Activated T-cell treated with anti-CD3 and anti-CD28 coated beads, Interleukin-2, amount 50 U/mL, for 4 hours (primary cell): ENCODE measurements at regions not wholly inside any gene's neighbourhood (a gene's known extent, or its start where the extent isn't known, plus 50 kb on each side); places are given as distances from the start of the nearest gene placed in this dataset.

ENCODE experiments used
- ATAC-seq, 2 donors: fragments of 200-7000 bp; cut with Tn5 transposase; one replicate each; pipeline ENCODE4 v1.10.0; 2021
- DNase-seq: peaks from one replicate; pipeline ENCODE4 v3.0.0-alpha.2; 2020
- H3K27me3 Mint-ChIP-seq: one replicate; pipeline ENCODE4 v1.8.0; 2021; ENCODE audit warnings: low read depth, mixed read lengths
- H3K36me3 Mint-ChIP-seq: one replicate; pipeline ENCODE4 v1.8.0; 2022; ENCODE audit warnings: mixed read lengths; ENCODE audit not compliant: insufficient read depth
- H3K4me1 Mint-ChIP-seq: one replicate; pipeline ENCODE4 v1.8.0; 2021; ENCODE audit warnings: low read depth, mixed read lengths
- H3K4me3 Mint-ChIP-seq: one replicate; pipeline ENCODE4 v1.8.0; 2021; ENCODE audit warnings: mild to moderate bottlenecking, moderate library complexity, mixed read lengths
- H3K9me3 Mint-ChIP-seq: one replicate; pipeline ENCODE4 v1.8.0; 2021; ENCODE audit warnings: mixed read lengths

DNA sequence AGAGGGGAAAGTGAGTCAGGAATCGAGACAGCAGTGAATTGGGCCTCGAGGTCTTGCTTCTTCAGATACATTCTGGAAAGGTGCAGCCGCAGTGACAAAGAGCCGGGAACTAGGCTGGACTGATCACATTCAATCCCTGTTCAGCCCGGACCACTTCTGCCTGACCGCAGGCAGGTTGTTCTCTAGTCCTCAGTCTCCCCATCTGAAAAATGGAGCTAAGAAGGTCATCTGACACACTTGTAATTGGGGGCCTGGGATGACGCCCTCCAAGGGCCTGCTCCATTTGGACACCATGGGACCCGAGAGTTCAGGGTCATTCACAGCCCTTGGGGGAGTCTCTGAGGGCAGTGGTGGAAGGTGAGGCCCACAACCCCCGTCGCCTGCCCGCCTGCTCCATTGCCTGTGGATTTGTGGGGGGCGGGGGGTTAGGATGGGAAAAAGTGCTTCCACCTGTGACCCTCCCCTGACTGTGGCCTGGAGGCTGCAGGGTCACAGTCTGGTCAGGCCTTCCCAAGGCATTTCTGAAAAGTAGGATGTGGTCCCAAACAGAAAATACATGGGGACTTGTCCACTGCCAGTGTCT, 87.9 kb upstream of the CSF3R start:
- no peak overlapping the region for H3K4me3 Mint-ChIP-seq
- DNase-seq: no peak
- H3K36me3 Mint-ChIP-seq: no peaks in the 10 kb centered on the region
- no peaks in the 10 kb centered on the region for H3K9me3 Mint-ChIP-seq
- no peaks in the 10 kb centered on the region for H3K4me1 Mint-ChIP-seq
- peaks cover 31% of the 10 kb centered on the region for H3K27me3 Mint-ChIP-seq
- ATAC-seq: no peak

DNA sequence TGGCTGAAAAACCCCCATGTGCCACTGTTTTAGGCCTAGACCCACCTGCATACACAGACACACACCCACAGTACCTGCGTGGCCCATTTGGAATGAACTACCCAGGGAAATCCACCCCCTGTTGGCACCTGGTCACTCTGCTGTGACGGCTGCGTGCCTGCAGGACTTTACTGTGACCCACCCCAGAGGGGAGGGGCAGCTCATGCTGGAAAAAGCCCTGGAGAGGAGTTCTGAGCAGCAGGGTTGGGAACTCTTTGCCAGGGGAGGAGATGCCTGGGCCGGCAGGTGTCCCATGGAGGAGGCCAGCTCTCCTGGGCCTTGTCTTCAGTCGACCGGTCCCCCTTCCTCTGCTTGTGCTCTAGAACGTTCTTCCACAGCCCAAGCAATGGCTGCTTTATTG, 87.3 kb upstream of the CSF3R start:
- H3K36me3 Mint-ChIP-seq: no peaks in the 10 kb centered on the region

DNA sequence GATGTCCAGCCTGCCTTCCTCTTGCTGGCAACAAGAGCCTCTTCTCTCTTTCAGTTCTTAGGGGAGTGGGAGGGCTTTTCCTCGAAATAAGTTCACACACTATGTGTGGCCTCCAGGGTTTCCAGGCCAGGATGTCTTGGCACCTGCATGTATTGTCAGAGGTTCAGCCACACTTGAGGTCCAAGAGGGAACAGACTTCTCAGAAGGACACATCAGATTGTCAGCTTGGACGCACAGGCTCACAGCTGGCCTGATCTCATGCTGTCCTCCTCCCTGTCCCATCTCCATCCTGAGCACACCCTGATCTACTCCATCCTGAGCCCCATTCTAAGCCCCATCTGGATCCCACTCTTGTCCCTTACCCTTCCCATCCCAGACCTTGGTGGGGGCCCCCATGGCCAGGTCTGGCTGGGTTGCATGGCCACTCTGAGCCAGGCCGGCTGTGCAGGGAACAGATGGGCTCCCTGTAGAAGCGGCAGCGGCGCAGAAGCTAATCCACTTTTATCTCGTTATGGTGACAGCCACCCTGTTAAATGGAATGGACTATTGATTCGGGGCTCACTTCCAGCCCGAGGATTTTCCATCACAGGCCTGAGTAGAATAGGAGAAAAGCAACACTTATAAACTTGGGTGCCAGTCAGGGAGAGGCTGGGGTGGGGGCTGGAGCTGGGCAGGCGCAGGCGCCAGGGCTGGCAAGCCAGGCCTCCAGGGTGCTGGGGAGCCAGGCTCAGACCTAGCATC, 85.1 kb upstream of the CSF3R start:
- ATAC-seq: no peak
- H3K9me3 Mint-ChIP-seq: no peaks in the 10 kb centered on the region
- H3K4me1 Mint-ChIP-seq: no peaks in the 10 kb centered on the region
- no peak overlapping the region for H3K4me3 Mint-ChIP-seq
- DNase-seq: no peak
- H3K27me3 Mint-ChIP-seq: peaks cover 7% of the 10 kb centered on the region
- H3K36me3 Mint-ChIP-seq: no peaks in the 10 kb centered on the region

More for the DNA sequence above, 87.3 kb upstream of the CSF3R start:
- H3K4me3 Mint-ChIP-seq: no peak overlapping the region
- H3K9me3 Mint-ChIP-seq: no peaks in the 10 kb centered on the region
- peaks cover 28% of the 10 kb centered on the region for H3K27me3 Mint-ChIP-seq
- ATAC-seq: no peak
- H3K4me1 Mint-ChIP-seq: no peaks in the 10 kb centered on the region
- no peak for DNase-seq

DNA sequence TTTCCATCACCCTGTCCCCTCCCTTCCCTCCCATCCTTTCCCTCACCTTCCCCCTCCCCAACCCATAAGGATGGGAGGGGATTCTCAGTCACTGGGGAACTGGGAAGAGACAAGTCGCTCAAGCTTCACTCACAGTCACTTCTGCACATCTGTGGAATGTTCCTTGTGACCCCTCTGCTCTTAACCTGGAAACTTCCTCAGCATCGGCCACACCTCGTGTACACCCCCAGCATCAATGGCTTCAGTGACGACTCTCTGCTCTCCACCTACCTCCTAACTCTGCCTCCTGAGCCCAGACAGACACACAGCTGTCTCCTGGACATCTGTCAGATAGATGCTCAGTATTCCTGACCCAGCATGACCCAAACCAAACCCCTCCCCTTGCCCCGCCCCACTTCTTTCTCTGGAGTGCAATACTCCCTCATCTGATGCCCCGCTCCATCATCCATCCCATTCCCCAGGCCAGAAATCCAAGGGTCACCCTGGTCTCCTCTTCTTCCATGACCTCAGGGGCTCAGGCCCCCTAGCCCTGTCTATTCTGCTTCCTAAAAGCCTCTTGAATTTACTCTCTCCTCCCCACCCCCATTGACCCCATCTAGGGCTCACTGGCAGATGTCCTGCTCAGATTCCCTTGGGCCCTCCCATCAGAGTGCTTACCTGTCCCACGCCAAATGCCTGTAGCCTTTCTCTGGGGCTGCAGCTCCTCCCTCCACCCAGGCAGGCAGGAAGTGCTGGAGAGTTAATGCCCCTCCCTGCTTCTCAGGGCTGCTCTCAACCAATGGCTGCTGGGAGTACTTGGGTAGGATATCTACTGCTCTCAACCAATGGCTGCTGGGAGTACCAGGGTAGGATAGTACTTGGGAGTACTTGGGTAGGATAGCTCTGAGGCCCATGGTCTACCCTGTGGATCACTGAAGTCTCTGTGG, 83.1 kb upstream of the CSF3R start:
- no peak overlapping the region for H3K4me3 Mint-ChIP-seq
- no peaks in the 10 kb centered on the region for H3K9me3 Mint-ChIP-seq
- H3K36me3 Mint-ChIP-seq: no peaks in the 10 kb centered on the region
- no peak for ATAC-seq
- no peaks in the 10 kb centered on the region for H3K4me1 Mint-ChIP-seq
- no peak for DNase-seq
- H3K27me3 Mint-ChIP-seq: no peaks in the 10 kb centered on the region

DNA sequence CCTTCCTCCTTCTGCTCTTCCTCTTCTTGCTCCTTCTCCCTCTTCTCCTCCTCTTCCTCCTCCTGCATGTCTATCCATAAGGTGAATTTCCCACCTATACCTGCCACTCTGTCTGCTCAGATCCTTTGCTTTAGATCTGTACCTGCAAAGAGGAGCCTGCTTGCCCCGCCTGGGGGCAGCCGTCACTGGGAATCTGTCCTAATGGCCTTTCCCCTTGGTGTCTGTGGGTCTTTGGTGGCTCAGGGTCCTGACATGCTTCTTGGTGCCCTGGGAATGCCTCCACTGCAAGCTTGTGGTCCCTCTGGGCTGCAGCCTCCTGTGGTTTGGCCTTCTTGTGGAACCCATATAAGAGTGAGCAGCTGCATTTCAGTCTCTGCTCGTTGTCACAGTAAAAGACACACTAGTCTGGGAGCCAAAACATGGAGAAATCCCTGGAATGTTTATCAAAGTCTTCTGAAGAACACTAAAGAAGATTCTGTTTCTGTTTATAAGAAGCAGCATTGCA, 79.5 kb upstream of the CSF3R start:
- DNase-seq: no peak
- Mint-ChIP-seq H3K9me3 (no peaks in the 10 kb centered on the region), H3K4me3 (no peak overlapping the region), H3K27me3 (no peaks in the 10 kb centered on the region), H3K4me1 (no peaks in the 10 kb centered on the region), H3K36me3 (no peaks in the 10 kb centered on the region)
- ATAC-seq: no peak

DNA sequence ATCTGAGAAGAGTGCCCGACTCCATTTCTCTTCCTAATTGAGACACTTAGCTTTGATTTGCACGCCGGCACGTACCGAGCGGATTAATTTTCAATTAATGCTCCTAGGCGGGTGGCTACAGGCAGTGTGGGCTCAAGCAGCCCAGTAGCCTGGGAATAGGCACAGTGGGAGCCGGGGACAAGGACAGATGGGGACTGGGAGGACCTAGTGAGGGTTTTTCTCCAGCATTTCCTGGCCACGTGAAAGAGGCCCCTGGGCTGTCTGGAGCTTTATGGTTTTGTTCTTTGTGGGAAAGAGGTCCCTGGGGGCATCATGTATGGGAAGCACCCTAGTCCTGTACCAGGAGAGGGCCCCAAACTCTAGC, 78.6 kb upstream of the CSF3R start:
- Mint-ChIP-seq H3K4me1 (no peaks in the 10 kb centered on the region), H3K4me3 (no peak overlapping the region), H3K9me3 (no peaks in the 10 kb centered on the region), H3K36me3 (no peaks in the 10 kb centered on the region), H3K27me3 (peaks cover 3% of the 10 kb centered on the region)
- no peak for DNase-seq
- no peak for ATAC-seq

DNA sequence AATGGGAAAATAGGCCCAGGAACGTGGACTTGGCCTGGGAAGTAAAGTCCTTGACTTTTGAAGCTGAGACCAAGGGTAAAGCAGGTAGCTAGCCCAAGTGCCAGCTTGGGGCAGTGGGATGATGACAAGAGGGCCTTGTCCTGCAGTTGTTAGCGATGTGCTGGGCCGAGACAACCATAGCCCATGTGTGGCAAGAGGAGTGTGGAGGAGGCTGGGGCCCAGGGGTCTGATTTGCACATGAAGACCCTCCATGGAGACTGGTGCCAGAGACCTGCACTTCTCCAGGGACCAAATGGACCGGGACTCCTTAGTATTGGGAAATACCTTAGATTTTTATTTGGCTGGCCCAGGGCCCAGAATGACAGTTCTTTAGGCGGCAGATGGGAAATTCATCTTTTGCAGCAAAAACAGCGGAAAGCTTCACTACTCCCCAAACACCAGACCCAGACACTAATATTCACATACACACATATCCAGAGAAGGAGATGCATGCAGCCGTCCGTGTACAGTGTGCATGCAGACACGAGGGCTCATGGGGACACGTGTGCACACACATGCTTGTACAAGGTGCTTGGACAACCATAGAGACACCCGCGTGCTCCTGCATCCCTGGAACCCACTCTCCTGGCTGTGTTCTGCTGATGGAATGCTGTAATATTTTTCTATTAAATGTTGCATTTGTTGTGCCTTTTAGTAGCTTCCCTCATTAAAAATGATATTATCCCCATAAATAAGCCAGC, 78.1 kb upstream of the CSF3R start:
- Mint-ChIP-seq H3K4me1 (no peaks in the 10 kb centered on the region), H3K36me3 (no peaks in the 10 kb centered on the region), H3K27me3 (peaks cover 7% of the 10 kb centered on the region), H3K4me3 (no peak overlapping the region), H3K9me3 (no peaks in the 10 kb centered on the region)
- ATAC-seq (no peak), DNase-seq (no peak)

DNA sequence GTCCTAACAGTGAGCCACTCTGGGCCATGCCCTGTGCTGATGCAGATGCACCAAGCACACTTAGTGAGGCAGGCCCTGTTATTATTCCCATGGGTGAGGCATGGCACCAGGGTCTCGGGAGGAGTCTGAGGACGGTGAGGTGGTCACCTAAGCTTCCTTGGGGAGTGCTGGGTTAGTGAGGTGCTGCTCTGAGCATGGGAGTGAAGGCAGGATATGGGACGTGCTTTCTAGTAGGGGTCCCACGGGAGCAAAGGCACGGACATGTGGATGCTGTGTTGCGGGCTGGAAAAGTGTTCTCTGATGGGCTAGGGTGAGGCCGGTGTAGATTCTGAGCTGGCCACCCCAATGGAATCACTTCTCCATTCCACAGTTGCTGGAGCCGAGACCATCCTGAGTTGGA, 77.5 kb upstream of the CSF3R start:
- no peaks in the 10 kb centered on the region for H3K36me3 Mint-ChIP-seq
- no peak overlapping the region for H3K4me3 Mint-ChIP-seq
- ATAC-seq (no peak), DNase-seq (no peak)
- H3K4me1 Mint-ChIP-seq: no peaks in the 10 kb centered on the region
- peaks cover 13% of the 10 kb centered on the region for H3K27me3 Mint-ChIP-seq
- H3K9me3 Mint-ChIP-seq: no peaks in the 10 kb centered on the region

DNA sequence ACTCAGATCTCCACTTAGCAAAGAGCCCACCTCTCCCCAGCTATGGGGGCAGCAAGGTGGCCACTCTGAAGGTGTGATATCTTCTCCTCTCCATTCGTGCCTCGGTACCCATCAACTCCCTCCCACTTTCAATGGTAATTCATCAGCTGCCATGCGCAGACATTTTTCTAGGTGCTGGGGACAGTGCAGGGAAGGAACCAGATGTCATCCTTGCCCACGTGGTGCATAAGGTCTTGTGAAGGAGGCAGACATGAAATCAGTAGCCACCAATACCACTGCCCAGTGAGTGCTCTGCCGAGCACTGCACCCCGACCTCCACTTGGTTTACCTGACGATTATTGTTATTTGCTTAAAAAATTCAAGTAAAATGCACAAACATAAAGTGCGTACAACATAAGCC, 76.3 kb upstream of the CSF3R start:
- Mint-ChIP-seq H3K36me3 (no peaks in the 10 kb centered on the region), H3K27me3 (peaks cover 21% of the 10 kb centered on the region), H3K4me1 (no peaks in the 10 kb centered on the region), H3K9me3 (no peaks in the 10 kb centered on the region), H3K4me3 (no peak overlapping the region)
- no peak for ATAC-seq
- DNase-seq: no peak

DNA sequence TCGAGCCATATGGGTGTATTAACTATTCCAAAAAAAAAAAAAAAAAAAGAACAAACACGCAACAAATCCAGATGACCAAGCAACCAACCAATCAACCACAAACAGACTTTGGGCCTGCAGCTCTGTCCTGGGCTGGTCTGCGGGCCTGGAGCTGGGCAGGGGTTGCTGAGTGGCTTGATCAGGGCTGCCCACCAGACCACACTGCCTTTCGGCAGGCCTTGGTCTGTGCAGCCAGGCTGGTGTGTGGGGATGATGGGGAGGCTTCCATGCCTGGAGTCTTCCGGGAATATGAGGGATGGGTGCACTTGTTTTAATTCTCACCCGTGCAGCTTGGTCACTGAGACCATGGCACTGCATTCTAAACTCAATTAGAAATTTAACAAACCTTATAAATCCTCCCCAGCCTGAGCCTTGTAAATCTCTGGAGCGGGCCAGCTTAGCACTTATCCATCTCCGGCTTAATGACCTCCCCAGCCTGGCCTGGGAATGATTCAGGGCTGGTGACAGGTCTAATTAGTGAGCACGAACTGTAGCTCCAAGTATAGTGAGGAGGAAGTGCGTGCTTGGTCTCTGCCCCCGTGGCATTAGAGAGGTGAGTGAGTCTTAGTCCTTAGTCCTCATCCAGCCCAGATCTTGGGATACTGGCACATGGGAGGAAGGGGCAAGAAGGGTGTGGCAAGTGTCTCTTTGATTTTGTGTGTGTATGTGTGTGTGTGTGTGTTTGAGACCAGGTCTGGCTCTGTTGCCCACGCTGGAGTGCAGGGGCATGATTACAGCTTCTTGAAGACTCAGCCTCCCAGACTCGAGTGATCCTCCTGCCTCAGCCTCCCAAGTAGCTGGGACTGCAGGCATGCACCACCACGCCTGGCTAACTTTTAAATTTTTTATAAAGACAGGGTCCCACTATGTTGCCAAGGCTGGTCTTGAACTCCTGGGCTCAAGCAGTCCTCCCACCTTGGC, 74.6 kb upstream of the CSF3R start:
- Mint-ChIP-seq H3K36me3 (no peaks in the 10 kb centered on the region), H3K9me3 (no peaks in the 10 kb centered on the region), H3K4me3 (no peak overlapping the region), H3K4me1 (no peaks in the 10 kb centered on the region), H3K27me3 (peaks cover 37% of the 10 kb centered on the region)
- DNase-seq (no peak), ATAC-seq (no peak)

DNA sequence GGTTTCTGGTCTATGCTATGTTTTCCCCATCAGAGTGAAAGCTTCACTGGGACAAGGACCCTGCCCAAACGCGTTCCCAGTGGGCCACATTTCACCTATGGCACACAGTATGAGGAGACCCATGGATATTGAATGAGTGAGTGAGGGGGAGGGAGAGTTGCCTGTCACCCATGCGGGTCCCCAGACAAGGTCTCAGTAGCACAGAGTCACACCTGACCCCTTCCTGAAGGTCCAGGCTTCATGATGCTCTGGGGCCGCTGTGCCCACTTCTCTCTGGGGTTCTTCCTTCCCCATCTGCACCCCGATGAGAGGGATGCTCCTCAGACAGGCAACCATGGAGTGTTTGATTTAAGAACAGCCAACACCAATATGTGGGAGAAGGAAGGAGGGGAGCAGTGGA, 72.3 kb upstream of the CSF3R start:
- no peaks in the 10 kb centered on the region for H3K4me1 Mint-ChIP-seq
- no peaks in the 10 kb centered on the region for H3K36me3 Mint-ChIP-seq
- peaks cover 47% of the 10 kb centered on the region for H3K27me3 Mint-ChIP-seq
- ATAC-seq (no peak), DNase-seq (no peak)
- no peak overlapping the region for H3K4me3 Mint-ChIP-seq
- H3K9me3 Mint-ChIP-seq: no peaks in the 10 kb centered on the region

DNA sequence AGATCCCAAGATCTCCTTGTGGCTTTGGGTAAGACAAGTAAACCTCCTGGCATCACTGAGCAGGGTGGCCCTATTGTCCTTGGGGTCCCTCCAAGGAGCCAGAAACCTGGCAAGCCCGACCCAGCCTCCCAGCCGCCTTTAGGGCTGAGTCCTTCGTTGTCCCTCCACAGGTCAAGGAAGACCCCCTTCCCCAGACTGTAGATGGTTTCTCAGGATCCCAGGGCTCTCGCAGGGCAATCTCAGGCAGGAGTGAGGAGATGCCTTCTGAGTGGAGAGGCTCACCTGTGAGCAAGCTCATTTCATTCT, 71.6 kb upstream of the CSF3R start:
- Mint-ChIP-seq H3K27me3 (peaks cover 47% of the 10 kb centered on the region), H3K36me3 (no peaks in the 10 kb centered on the region), H3K4me1 (no peaks in the 10 kb centered on the region), H3K4me3 (no peak overlapping the region), H3K9me3 (no peaks in the 10 kb centered on the region)
- ATAC-seq: no peak
- DNase-seq: no peak

DNA sequence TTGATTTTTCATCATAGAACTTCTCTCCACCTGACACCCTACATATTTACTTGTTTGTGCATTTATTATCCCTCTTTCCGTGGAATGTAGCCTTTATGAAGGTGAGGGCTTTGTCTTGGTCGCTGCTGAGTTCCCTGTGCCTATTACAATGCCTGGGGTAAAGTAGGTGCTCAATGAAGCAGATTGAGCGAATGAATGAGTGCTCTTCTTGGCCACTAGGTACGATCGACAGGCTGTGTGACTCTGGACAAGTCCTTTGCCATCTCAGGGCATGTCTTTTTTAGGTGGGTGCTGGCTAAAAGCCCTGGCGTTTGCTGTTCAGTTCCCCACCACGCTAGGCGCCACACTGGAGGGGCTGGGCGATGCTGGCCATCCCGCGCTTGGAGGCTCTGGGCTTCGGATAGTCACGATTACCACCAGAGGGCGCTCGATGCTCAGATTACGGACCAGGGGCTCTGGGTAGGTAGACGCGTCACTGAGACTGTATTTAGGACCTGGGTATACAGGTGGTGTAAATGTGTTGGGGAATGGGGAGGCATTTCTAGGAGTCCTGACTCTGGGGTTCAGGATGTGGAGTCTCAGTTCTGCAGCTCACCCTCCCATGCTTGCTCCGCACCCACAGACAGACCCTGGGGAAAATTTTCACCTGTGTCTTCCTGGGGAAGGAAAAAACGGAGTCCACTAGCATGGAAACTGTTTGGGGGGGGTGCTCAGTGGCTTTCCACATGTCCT, 71.0 kb upstream of the CSF3R start:
- H3K36me3 Mint-ChIP-seq: no peaks in the 10 kb centered on the region
- no peaks in the 10 kb centered on the region for H3K9me3 Mint-ChIP-seq
- no peak overlapping the region for H3K4me3 Mint-ChIP-seq
- peaks cover 47% of the 10 kb centered on the region for H3K27me3 Mint-ChIP-seq
- ATAC-seq (peak; percentile 85 to 87), DNase-seq (peak; percentile 56)
- H3K4me1 Mint-ChIP-seq: no peaks in the 10 kb centered on the region
